GM12878 (cell line): ENCODE measurements at regions not wholly inside any gene's neighbourhood (a gene's known extent, or its start where the extent isn't known, plus 50 kb on each side); places are given as distances from the start of the nearest gene placed in this dataset.

Experiments
- ATAC-seq: fragments of 200-7000 bp; cut with Tn5 transposase; 3 replicates; pipeline ENCODE4 v1.9.1; 2020; ENCODE audit warnings: mild to moderate bottlenecking, moderate library complexity
- BruUV-seq: library from RNA; stranded (reverse); fragments of 400-500 nt; replicated peaks from 2 replicates; lab custom pipeline; 2021; lab: Mats Ljungman, UMichigan
- CTCF ChIA-PET: fragments of 300-600 bp; sonication (Branson Sonifier 250); formaldehyde crosslinking; extraction: SDS; loops from one replicate; lab custom pipeline; 2021; ENCODE audit warnings: inconsistent platforms; lab: Yijun Ruan, JAX
- POLR2A ChIA-PET: fragments of 350-600 bp; formaldehyde crosslinking; extraction: SDS; loops from one replicate; lab custom pipeline; 2021; ENCODE audit warnings: inconsistent platforms; lab: Charles Lee
- RAD21 ChIA-PET: fragments of 300-600 bp; sonication (Branson Sonifier 250); formaldehyde crosslinking; loops from one replicate; lab custom pipeline; 2023; ENCODE audit warnings: antibody characterized with exemption; ENCODE audit not compliant: unreplicated experiment; lab: Charles Lee
- SMC1A ChIA-PET: fragments of 300-600 bp; sonication (Branson Sonifier 250); formaldehyde crosslinking; loops from one replicate; lab custom pipeline; 2023; ENCODE audit not compliant: unreplicated experiment, uncharacterized antibody; lab: Charles Lee
- DNase-seq: peaks from one replicate; pipeline ENCODE4 v3.0.0-alpha.2; 2011; ENCODE audit warnings: low read depth, low spot score
- FAIRE-seq: peaks from 3 replicates; lab custom pipeline; 2011; peaks lifted over from hg19 to GRCh38; lab: Jason Lieb, UNC
- H2AFZ ChIP-seq: 2 replicates; pipeline ENCODE4 v1.6.0; 2011; ENCODE audit warnings: low read depth, low read length, control low read depth; ENCODE audit not compliant: control insufficient read depth
- H3K27ac ChIP-seq: 2 replicates; pipeline ENCODE4 v1.5.1; 2011; ENCODE audit warnings: control low read depth; ENCODE audit not compliant: control insufficient read depth, insufficient read depth
- H3K27me3 ChIP-seq, 2 experiments: replicated peaks in 1 of 2; 2 replicates each; pipeline versions ENCODE4 v1.6.0 to v1.6.1; 2011; ENCODE audit warnings: low read length in 1 of 2; ENCODE audit not compliant: control insufficient read depth in 2 of 2, insufficient read depth in 2 of 2
- H3K36me3 ChIP-seq, 2 experiments: 2 replicates each; pipeline ENCODE4 v1.5.1; 2011; ENCODE audit warnings: low read length in 1 of 2; ENCODE audit not compliant: control insufficient read depth in 2 of 2, insufficient read depth in 2 of 2
- H3K4me1 ChIP-seq: 2 replicates; pipeline ENCODE4 v1.6.1; 2011; ENCODE audit warnings: mild to moderate bottlenecking, low read length, moderate library complexity, mixed read lengths; ENCODE audit not compliant: control insufficient read depth, insufficient read depth
- H3K4me2 ChIP-seq: 2 replicates; pipeline ENCODE4 v1.6.0; 2011; ENCODE audit warnings: control low read depth; ENCODE audit not compliant: control insufficient read depth, insufficient read depth
- H3K4me3 ChIP-seq: fragments of 200-600 bp; sonication (generic); 2 replicates; pipeline ENCODE4 v1.5.1; 2016
- H3K79me2 ChIP-seq: 2 replicates; pipeline ENCODE4 v1.6.0; 2011; ENCODE audit warnings: low read length; ENCODE audit not compliant: control insufficient read depth, insufficient read depth
- H3K9ac ChIP-seq: 2 replicates; pipeline ENCODE4 v1.8.0; 2011; ENCODE audit warnings: low read length, control low read depth, mixed read lengths; ENCODE audit not compliant: control insufficient read depth, insufficient read depth
- H3K9me3 ChIP-seq: replicated peaks from 3 replicates; pipeline ENCODE4 v1.5.1; 2011; ENCODE audit warnings: mild to moderate bottlenecking, low read length; ENCODE audit not compliant: control insufficient read depth, insufficient read depth
- H4K20me1 ChIP-seq: 2 replicates; pipeline ENCODE4 v1.6.0; 2011; ENCODE audit not compliant: control insufficient read depth, insufficient read depth
- BMI1 ChIP-seq: fragments of 450-650 bp; IDR thresholded peaks from 2 replicates; pipeline ENCODE4 v1.6.1; 2016; ENCODE audit warnings: mild to moderate bottlenecking, moderate library complexity, borderline replicate concordance
- MEF2B ChIP-seq: fragments of 450-650 bp; IDR thresholded peaks from 2 replicates; pipeline ENCODE4 v1.6.1; 2018; ENCODE audit warnings: mild to moderate bottlenecking, moderate library complexity; ENCODE audit not compliant: partially characterized antibody, poor library complexity, severe bottlenecking
- MXI1 ChIP-seq: fragments of 150-350 bp; IDR thresholded peaks from 2 replicates; pipeline ENCODE4 v1.6.1; 2011; ENCODE audit warnings: low read depth, mild to moderate bottlenecking, inconsistent platforms, low read length, improper control_type of control experiment
- SUZ12 ChIP-seq: fragments of 200-600 bp; sonication (generic); IDR thresholded peaks from one replicate; pipeline ENCODE4 v1.6.1; 2018; ENCODE audit warnings: antibody characterized with exemption, mild to moderate bottlenecking; ENCODE audit not compliant: unreplicated experiment
- ZZZ3 ChIP-seq: IDR thresholded peaks from 2 replicates; pipeline ENCODE4 v1.6.1; 2011; ENCODE audit warnings: low read depth; ENCODE audit not compliant: control insufficient read depth, insufficient read length
- WGBS: methylation state at CpG from one replicate; pipeline ENCODE4 v1.1.6; 2016; ENCODE audit warnings: low lambda C conversion rate; ENCODE audit not compliant: insufficient replicate concordance, insufficient coverage; ENCODE audit errors: missing lambda C conversion rate; 5-methylcytosine and 5-hydroxymethylcytosine counted together
- in situ Hi-C: fragments of 300-500 bp; cut with MboI; formaldehyde crosslinking; loops from 9 replicates; pipeline ENCODE4 v1.14.3; 2018; ENCODE audit warnings: mixed read lengths
- intact Hi-C: fragments of 100-400 bp; cut with micrococcal nuclease; formaldehyde crosslinking; loops from one replicate; pipeline ENCODE4 v1.14.2; 2022; ENCODE audit not compliant: unreplicated experiment
- TF ChIP-seq, protein P1 (sequence below): IDR thresholded peaks from 2 replicates; pipeline ENCODE4 v1.6.1; 2011; ENCODE audit warnings: borderline replicate concordance, low read depth, mild to moderate bottlenecking, moderate library complexity, low read length; ENCODE audit not compliant: insufficient read depth, poor library complexity, severe bottlenecking
- TF ChIP-seq, protein P2 (sequence below): fragments of 450-650 bp; IDR thresholded peaks from 2 replicates; pipeline ENCODE4 v1.6.1; 2014; ENCODE audit warnings: mild to moderate bottlenecking
- TF ChIP-seq, protein P3 (sequence below): IDR thresholded peaks from 2 replicates; pipeline ENCODE4 v1.6.1; 2012; ENCODE audit warnings: improper control_type of control experiment, low read depth, low read length; ENCODE audit not compliant: insufficient replicate concordance

DNA sequence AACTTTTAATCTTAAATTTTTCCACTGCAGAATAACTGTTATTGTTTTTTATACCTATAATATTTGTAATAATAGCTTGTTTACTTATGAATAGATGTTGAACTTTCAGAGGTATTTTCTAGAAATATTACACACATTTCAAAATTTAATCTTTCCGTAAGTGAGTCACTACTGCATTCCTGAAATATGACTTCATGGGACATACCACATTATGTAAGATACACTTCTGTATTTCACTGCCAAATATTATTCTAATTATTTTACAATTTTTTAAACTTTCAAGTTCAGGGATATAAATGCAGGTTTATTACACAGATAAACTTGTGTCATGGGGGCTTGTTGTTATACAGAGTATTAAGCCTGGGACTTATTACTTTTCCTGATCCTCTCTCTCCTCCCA is 2220.5 kb downstream of the NCAM2 start (continued):
- TF ChIP-seq, protein P1, sequence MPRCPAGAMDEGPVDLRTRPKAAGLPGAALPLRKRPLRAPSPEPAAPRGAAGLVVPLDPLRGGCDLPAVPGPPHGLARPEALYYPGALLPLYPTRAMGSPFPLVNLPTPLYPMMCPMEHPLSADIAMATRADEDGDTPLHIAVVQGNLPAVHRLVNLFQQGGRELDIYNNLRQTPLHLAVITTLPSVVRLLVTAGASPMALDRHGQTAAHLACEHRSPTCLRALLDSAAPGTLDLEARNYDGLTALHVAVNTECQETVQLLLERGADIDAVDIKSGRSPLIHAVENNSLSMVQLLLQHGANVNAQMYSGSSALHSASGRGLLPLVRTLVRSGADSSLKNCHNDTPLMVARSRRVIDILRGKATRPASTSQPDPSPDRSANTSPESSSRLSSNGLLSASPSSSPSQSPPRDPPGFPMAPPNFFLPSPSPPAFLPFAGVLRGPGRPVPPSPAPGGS: no peak
- TF ChIP-seq ZZZ3: no peak
- TF ChIP-seq MEF2B: no peak
- TF ChIP-seq MXI1: no peak
- TF ChIP-seq SUZ12: no peak

DNA sequence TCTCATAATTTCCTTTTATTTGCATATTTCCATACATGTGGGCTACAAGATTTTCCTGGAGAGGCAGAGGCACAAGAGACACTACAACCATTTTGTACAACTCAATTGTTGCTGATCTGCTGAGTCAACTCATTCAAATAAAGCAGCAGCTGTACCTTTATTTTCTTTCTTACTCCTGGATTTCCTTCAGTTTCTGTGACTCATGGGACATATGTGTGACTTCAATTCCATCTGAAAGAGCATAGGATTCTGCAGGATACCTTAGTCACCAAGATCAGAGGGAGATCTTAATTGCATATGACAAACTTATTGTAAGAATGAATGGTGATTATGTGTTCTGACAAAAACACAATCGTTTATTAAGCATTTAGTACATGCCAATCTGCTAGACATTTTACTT is 2219.4 kb downstream of the NCAM2 start:
- H3K79me2 ChIP-seq: no peaks in the 10 kb centered on the region
- no peak for FAIRE-seq
- in situ Hi-C loops: no loop called here
- 5% methylated on average over 1 of the region's 1 CpG for WGBS
- no peak overlapping the region for H3K27ac ChIP-seq
- no peaks in the 10 kb centered on the region for H3K4me1 ChIP-seq
- H3K4me2 ChIP-seq: no peak overlapping the region
- POLR2A ChIA-PET: no interaction called here
- no peaks in the 10 kb centered on the region for H3K27me3 ChIP-seq
- intact Hi-C loops: no loop called here
- RAD21 ChIA-PET: no interaction called here
- BruUV-seq: no TSS peak
- no peak for ATAC-seq
- H3K9ac ChIP-seq: no peak overlapping the region
- SMC1A ChIA-PET: no interaction called here
- no peaks in the 10 kb centered on the region for H3K36me3 ChIP-seq
- H2AFZ ChIP-seq: no peak overlapping the region
- H3K9me3 ChIP-seq: no peaks in the 10 kb centered on the region; the same call in 2 of the 3 replicates
- CTCF ChIA-PET: no interaction called here
- no peaks in the 10 kb centered on the region for H4K20me1 ChIP-seq
- TF ChIP-seq, protein P2, sequence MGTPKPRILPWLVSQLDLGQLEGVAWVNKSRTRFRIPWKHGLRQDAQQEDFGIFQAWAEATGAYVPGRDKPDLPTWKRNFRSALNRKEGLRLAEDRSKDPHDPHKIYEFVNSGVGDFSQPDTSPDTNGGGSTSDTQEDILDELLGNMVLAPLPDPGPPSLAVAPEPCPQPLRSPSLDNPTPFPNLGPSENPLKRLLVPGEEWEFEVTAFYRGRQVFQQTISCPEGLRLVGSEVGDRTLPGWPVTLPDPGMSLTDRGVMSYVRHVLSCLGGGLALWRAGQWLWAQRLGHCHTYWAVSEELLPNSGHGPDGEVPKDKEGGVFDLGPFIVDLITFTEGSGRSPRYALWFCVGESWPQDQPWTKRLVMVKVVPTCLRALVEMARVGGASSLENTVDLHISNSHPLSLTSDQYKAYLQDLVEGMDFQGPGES: no peak
- TF ChIP-seq, protein P3, sequence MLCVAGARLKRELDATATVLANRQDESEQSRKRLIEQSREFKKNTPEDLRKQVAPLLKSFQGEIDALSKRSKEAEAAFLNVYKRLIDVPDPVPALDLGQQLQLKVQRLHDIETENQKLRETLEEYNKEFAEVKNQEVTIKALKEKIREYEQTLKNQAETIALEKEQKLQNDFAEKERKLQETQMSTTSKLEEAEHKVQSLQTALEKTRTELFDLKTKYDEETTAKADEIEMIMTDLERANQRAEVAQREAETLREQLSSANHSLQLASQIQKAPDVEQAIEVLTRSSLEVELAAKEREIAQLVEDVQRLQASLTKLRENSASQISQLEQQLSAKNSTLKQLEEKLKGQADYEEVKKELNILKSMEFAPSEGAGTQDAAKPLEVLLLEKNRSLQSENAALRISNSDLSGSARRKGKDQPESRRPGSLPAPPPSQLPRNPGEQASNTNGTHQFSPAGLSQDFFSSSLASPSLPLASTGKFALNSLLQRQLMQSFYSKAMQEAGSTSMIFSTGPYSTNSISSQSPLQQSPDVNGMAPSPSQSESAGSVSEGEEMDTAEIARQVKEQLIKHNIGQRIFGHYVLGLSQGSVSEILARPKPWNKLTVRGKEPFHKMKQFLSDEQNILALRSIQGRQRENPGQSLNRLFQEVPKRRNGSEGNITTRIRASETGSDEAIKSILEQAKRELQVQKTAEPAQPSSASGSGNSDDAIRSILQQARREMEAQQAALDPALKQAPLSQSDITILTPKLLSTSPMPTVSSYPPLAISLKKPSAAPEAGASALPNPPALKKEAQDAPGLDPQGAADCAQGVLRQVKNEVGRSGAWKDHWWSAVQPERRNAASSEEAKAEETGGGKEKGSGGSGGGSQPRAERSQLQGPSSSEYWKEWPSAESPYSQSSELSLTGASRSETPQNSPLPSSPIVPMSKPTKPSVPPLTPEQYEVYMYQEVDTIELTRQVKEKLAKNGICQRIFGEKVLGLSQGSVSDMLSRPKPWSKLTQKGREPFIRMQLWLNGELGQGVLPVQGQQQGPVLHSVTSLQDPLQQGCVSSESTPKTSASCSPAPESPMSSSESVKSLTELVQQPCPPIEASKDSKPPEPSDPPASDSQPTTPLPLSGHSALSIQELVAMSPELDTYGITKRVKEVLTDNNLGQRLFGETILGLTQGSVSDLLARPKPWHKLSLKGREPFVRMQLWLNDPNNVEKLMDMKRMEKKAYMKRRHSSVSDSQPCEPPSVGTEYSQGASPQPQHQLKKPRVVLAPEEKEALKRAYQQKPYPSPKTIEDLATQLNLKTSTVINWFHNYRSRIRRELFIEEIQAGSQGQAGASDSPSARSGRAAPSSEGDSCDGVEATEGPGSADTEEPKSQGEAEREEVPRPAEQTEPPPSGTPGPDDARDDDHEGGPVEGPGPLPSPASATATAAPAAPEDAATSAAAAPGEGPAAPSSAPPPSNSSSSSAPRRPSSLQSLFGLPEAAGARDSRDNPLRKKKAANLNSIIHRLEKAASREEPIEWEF: no peak
- TF ChIP-seq BMI1: no peak
- DNase-seq: no peak
- H3K4me3 ChIP-seq: no peak overlapping the region
